CD4-positive, alpha-beta memory T cell (primary cell): ENCODE measurements at regions not wholly inside any gene's neighbourhood (a gene's known extent, or its start where the extent isn't known, plus 50 kb on each side); places are given as distances from the start of the nearest gene placed in this dataset.
"Not testable (repeated sequence)": the region's sequence is repeated elsewhere in the genome, so short reads cannot be mapped to it uniquely, and the experiment has no call there.

ENCODE experiments used
- CTCF ChIA-PET: fragments of 350-600 bp; sonication (Branson Sonifier 250); formaldehyde crosslinking; loops from one replicate; lab custom pipeline; 2021; ENCODE audit warnings: inconsistent platforms; ENCODE audit not compliant: partially characterized antibody; lab: Charles Lee
- POLR2A ChIA-PET: fragments of 350-600 bp; sonication (Branson Sonifier 250); formaldehyde crosslinking; loops from one replicate; lab custom pipeline; 2021; ENCODE audit not compliant: partially characterized antibody; lab: Charles Lee
- DNase-seq, 5 donors: peaks; one replicate each; pipeline versions ENCODE4 v3.0.0 to v3.0.0-alpha.2; 2020 to 2022; ENCODE audit warnings: mixed read lengths in 1 of 5
- H3K27ac ChIP-seq: one replicate; pipeline ENCODE4 v1.7.0; 2013; ENCODE audit warnings: low read depth, low read length
- H3K27me3 ChIP-seq: 2 replicates; pipeline ENCODE4 v1.7.0; 2013; ENCODE audit warnings: mild to moderate bottlenecking, low read length, moderate library complexity; ENCODE audit not compliant: insufficient read depth
- H3K36me3 ChIP-seq: 2 replicates; pipeline ENCODE4 v1.7.0; 2013; ENCODE audit warnings: mild to moderate bottlenecking, low read length, moderate library complexity; ENCODE audit not compliant: insufficient read depth
- H3K4me1 ChIP-seq: 2 replicates; pipeline ENCODE4 v1.7.0; 2013; ENCODE audit warnings: mild to moderate bottlenecking, low read length, moderate library complexity; ENCODE audit not compliant: insufficient read depth
- H3K4me3 ChIP-seq, 2 donors: one replicate each; pipeline ENCODE4 v1.7.0; 2013; ENCODE audit warnings: low read length in 2 of 2, mild to moderate bottlenecking in 1 of 2
- H3K9me3 ChIP-seq, 2 donors: one replicate each; pipeline ENCODE4 v1.7.0; 2013; ENCODE audit warnings: low read length in 2 of 2, control low read depth in 1 of 2; ENCODE audit not compliant: control insufficient read depth in 1 of 2
- H3K27ac Mint-ChIP-seq, 7 donors: one replicate each; pipeline ENCODE4 v1.8.0; 2020 to 2021; ENCODE audit warnings: mixed read lengths in 7 of 7, mild to moderate bottlenecking in 6 of 7, inconsistent platforms in 3 of 7, moderate library complexity in 3 of 7
- H3K27me3 Mint-ChIP-seq, 2 donors: one replicate each; pipeline ENCODE4 v1.8.0; 2020 to 2021; ENCODE audit warnings: mixed read lengths in 2 of 2
- H3K36me3 Mint-ChIP-seq, 2 donors: one replicate each; pipeline ENCODE4 v1.8.0; 2020 to 2021; ENCODE audit warnings: mixed read lengths in 2 of 2, inconsistent platforms in 1 of 2, mild to moderate bottlenecking in 1 of 2
- H3K4me1 Mint-ChIP-seq, 4 donors: one replicate each; pipeline ENCODE4 v1.8.0; 2020 to 2021; ENCODE audit warnings: mixed read lengths in 4 of 4, mild to moderate bottlenecking in 1 of 4
- H3K4me3 Mint-ChIP-seq, 8 donors: one replicate each; pipeline ENCODE4 v1.8.0; 2020 to 2021; ENCODE audit warnings: mixed read lengths in 8 of 8, mild to moderate bottlenecking in 7 of 8, moderate library complexity in 6 of 8, inconsistent platforms in 3 of 8
- H3K9me3 Mint-ChIP-seq, 8 donors: one replicate each; pipeline ENCODE4 v1.8.0; 2020 to 2021; ENCODE audit warnings: mixed read lengths in 8 of 8, mild to moderate bottlenecking in 5 of 8, inconsistent platforms in 3 of 8, moderate library complexity in 1 of 8
- intact Hi-C: fragments of 100-400 bp; cut with micrococcal nuclease; formaldehyde crosslinking; loops from one replicate; pipeline ENCODE4 v1.15.1; 2023

GRCh38 chr4:105072095-105072494 lies 74.6 kb upstream of the TET2 start:
- POLR2A ChIA-PET, DNase-seq, H3K4me1 ChIP-seq, H3K36me3 Mint-ChIP-seq, H3K27ac ChIP-seq, H3K27me3 Mint-ChIP-seq, H3K9me3 ChIP-seq, intact Hi-C loops, H3K4me3 Mint-ChIP-seq, H3K4me1 Mint-ChIP-seq, H3K27ac Mint-ChIP-seq, CTCF ChIA-PET, H3K4me3 ChIP-seq, H3K9me3 Mint-ChIP-seq, H3K27me3 ChIP-seq, H3K36me3 ChIP-seq: not testable (repeated sequence)

DNA sequence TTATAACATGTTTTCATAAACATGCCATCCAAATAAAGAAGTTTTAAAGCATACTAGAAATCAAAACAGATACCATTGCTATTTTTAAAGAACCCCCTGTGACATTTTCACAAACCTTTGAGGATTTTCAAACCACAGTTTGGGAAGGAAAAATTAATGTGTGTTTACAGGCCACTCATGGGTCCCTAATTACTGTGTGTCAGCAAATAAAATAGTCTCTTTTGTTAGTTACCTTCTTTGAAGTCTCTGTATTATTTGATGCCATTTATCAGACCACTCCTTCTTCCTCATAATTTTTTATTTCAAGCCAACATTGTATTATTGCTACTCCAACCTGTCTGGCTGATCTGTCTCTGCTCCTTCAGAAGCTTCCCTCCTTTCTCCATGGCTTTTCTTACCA lies 72.6 kb upstream of the TET2 start:
- Histone ChIP-seq H3K27ac (no peak overlapping the region), H3K9me3 (no peaks in the 10 kb centered on the region), H3K27me3 (no peaks in the 10 kb centered on the region), H3K36me3 (no peaks in the 10 kb centered on the region), H3K4me3 (no peak overlapping the region), H3K4me1 (no peaks in the 10 kb centered on the region)
- no peak for DNase-seq
- POLR2A ChIA-PET = no interaction called here
- H3K27me3 Mint-ChIP-seq = peaks cover 0 to 4% of the 10 kb centered on the region in 2 donors
- no peaks in the 10 kb centered on the region for H3K9me3 Mint-ChIP-seq
- H3K27ac Mint-ChIP-seq = no peak overlapping the region
- CTCF ChIA-PET = no interaction called here
- H3K4me1 Mint-ChIP-seq = peaks cover 0 to 1% (median 0%) of the 10 kb centered on the region in 4 donors
- H3K36me3 Mint-ChIP-seq = no peaks in the 10 kb centered on the region
- intact Hi-C loops = no loop called here
- no peak overlapping the region for H3K4me3 Mint-ChIP-seq

DNA sequence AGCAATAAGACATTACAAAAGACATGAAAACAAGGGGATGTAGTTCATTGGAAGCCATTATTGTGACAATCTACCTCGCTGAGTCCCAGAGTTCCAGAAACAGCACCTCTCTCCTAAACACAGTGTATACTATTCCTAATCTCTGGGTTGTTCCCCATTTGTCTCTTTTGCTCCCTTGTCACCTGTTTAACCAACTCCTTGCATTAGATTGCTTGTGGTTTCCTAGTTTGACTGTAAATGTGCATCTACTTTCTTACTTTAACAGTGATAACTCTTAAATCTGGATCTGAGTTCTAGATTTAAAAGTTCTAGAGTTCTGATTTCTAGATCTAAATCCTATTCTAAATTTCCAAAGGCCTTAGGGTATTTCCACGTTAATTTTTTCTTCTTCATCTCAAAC lies 71.6 kb upstream of the TET2 start:
- Mint-ChIP-seq H3K36me3 (no peaks in the 10 kb centered on the region), H3K27ac (no peak overlapping the region), H3K4me1 (no peaks in the 10 kb centered on the region), H3K4me3 (no peak overlapping the region), H3K9me3 (peaks cover 0 to 5% (median 0%) of the 10 kb centered on the region in 8 donors), H3K27me3 (peaks cover 0 to 4% of the 10 kb centered on the region in 2 donors)
- Histone ChIP-seq H3K9me3 (no peaks in the 10 kb centered on the region), H3K27ac (no peak overlapping the region), H3K36me3 (no peaks in the 10 kb centered on the region), H3K4me3 (no peak overlapping the region), H3K27me3 (no peaks in the 10 kb centered on the region), H3K4me1 (no peaks in the 10 kb centered on the region)
- POLR2A ChIA-PET = no interaction called here
- intact Hi-C loops = no loop called here
- CTCF ChIA-PET = no interaction called here
- no peak for DNase-seq

- no peaks in the 10 kb centered on the region for H3K36me3 ChIP-seq
- H3K9me3 ChIP-seq = no peaks in the 10 kb centered on the region
- Mint-ChIP-seq H3K27me3 (peaks cover 5% of the 10 kb centered on the region in 2 donors), H3K36me3 (no peaks in the 10 kb centered on the region), H3K9me3 (peaks cover 0 to 15% (median 2%) of the 10 kb centered on the region in 8 donors), H3K4me3 (no peak overlapping the region), H3K4me1 (no peaks in the 10 kb centered on the region), H3K27ac (no peak overlapping the region)
- no peaks in the 10 kb centered on the region for H3K27me3 ChIP-seq
- DNase-seq = no peak
- no peak overlapping the region for H3K4me3 ChIP-seq
- ChIA-PET CTCF (interaction anchor here (0.9 kb wide), 1 partner anchor 20 kb away, joined by 5 read pairs; no protein-coding TSS in a partner anchor), POLR2A (no interaction called here)
- H3K27ac ChIP-seq = no peak overlapping the region
- intact Hi-C loops = no loop called here
- H3K4me1 ChIP-seq = no peaks in the 10 kb centered on the region
These were observed 58.4 kb upstream of the TET2 start for GRCh38 chr4:105088110-105088879.

DNA sequence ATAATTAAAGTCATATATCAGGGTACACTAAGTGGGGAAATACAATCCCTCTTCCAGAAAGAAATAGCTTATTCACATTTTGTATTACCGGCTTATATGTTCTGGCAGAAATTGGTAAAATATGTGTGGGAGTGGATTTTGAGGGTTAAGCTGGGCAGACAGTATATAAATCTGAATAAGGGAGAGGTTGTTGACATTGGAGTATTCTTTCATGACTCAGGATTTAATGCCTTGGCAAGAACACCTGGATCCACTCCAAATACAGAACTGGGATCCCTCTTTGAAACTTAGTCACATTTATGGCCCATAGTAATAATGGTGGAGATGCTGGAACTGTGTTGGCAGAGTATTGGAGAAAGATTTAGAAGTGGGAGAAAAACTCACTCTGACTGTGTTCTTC lies 54.3 kb upstream of the TET2 start:
- intact Hi-C loops = no loop called here
- DNase-seq = no peak
- no peaks in the 10 kb centered on the region for H3K4me1 ChIP-seq
- peaks cover under 1 to 29% (median 14%) of the 10 kb centered on the region in 8 donors for H3K9me3 Mint-ChIP-seq
- ChIA-PET CTCF (no interaction called here), POLR2A (no interaction called here)
- H3K36me3 Mint-ChIP-seq = peaks cover 0 to 2% of the 10 kb centered on the region in 2 donors
- no peaks in the 10 kb centered on the region for H3K4me1 Mint-ChIP-seq
- H3K9me3 ChIP-seq = no peaks in the 10 kb centered on the region
- no peaks in the 10 kb centered on the region for H3K36me3 ChIP-seq
- H3K27me3 Mint-ChIP-seq = peaks cover 2 to 5% of the 10 kb centered on the region in 2 donors
- no peak overlapping the region for H3K27ac ChIP-seq
- H3K4me3 ChIP-seq = no peak overlapping the region
- H3K27me3 ChIP-seq = no peaks in the 10 kb centered on the region
- H3K27ac Mint-ChIP-seq = no peak overlapping the region
- no peak overlapping the region for H3K4me3 Mint-ChIP-seq

DNA sequence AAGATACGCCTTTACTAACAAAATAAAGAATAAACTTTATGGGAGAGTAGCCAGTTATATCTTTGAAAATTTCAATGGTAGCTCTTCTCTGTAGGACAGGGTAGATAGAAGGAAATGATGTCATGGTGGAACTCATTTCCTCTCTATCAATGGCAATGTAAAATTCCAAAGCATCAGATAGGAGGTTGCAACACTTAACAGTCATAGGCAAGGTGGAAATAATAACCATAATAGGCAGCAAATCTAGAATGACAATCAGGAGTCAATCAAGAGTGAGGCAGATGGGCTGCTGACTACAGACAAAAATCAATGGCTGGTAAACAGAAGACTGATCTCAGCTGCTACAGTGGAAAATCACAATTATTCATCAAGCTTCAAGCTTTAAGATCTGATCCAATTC lies 53.9 kb upstream of the TET2 start:
- peaks cover 2 to 5% of the 10 kb centered on the region in 2 donors for H3K27me3 Mint-ChIP-seq
- H3K4me3 Mint-ChIP-seq = no peak overlapping the region
- no peak overlapping the region for H3K4me3 ChIP-seq
- peaks cover 0 to 2% of the 10 kb centered on the region in 2 donors for H3K36me3 Mint-ChIP-seq
- no peaks in the 10 kb centered on the region for H3K4me1 ChIP-seq
- no peaks in the 10 kb centered on the region for H3K9me3 ChIP-seq
- peaks cover 2 to 32% (median 14%) of the 10 kb centered on the region in 8 donors for H3K9me3 Mint-ChIP-seq
- no peak overlapping the region for H3K27ac ChIP-seq
- intact Hi-C loops = no loop called here
- no peaks in the 10 kb centered on the region for H3K27me3 ChIP-seq
- POLR2A ChIA-PET = no interaction called here
- CTCF ChIA-PET = interaction anchor here (2.6 kb wide), 1 partner anchor 10 kb away, joined by 7 read pairs; no protein-coding TSS in a partner anchor
- H3K27ac Mint-ChIP-seq = no peak overlapping the region
- no peaks in the 10 kb centered on the region for H3K36me3 ChIP-seq
- DNase-seq = no peak
- H3K4me1 Mint-ChIP-seq = no peaks in the 10 kb centered on the region

DNA sequence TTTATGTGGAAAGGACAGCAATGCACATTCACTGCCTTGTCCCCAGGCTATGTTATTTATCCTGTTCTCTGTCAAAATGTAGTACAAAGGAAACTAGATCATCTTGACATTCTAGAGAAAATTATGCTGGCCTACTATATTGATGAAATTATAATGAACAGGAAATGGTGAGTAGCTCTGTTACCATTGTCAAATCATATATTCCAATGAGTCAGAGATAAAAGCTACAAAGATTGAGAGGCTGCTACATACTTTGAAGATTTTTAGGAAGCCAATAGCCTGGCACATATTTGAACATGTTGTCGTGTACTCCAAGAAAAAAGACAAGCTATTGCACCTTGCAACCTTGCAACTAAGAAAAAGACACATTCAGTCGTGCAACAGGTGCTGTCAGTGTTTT lies 52.7 kb upstream of the TET2 start:
- H3K4me1 Mint-ChIP-seq = no peaks in the 10 kb centered on the region
- H3K4me3 Mint-ChIP-seq = no peak overlapping the region
- Histone ChIP-seq H3K4me1 (no peaks in the 10 kb centered on the region), H3K27ac (no peak overlapping the region), H3K36me3 (no peaks in the 10 kb centered on the region), H3K4me3 (no peak overlapping the region), H3K9me3 (no peaks in the 10 kb centered on the region), H3K27me3 (no peaks in the 10 kb centered on the region)
- no peak for DNase-seq
- H3K9me3 Mint-ChIP-seq = peaks cover 6 to 38% (median 24%) of the 10 kb centered on the region in 8 donors
- intact Hi-C loops = no loop called here
- ChIA-PET POLR2A (no interaction called here), CTCF (interaction anchor here (0.6 to 2.6 kb wide), 3 partner anchors 9 to 379 kb away, joined by 3 to 7 read pairs (median 3); partner anchors contain the start of gene PPA2)
- peaks cover 0 to 2% of the 10 kb centered on the region in 2 donors for H3K36me3 Mint-ChIP-seq
- peaks cover 3 to 5% of the 10 kb centered on the region in 2 donors for H3K27me3 Mint-ChIP-seq
- H3K27ac Mint-ChIP-seq = no peak overlapping the region
